Gastrocnemius medialis (tissue), 4 donors: ENCODE measurements at regions not wholly inside any gene's neighbourhood (a gene's known extent, or its start where the extent isn't known, plus 50 kb on each side); places are given as distances from the start of the nearest gene placed in this dataset.
A peak's percentile ranks its signal among the peaks of the same experiment; 100 is the strongest.

Source experiments
- ATAC-seq, 2 donors: fragments of 150-250 bp; one replicate each; pipeline ENCODE4 v1.9.1; 2016
- DNase-seq, 2 donors: peaks; one replicate each; pipeline ENCODE4 v3.0.0-alpha.2; 2019
- H3K27ac ChIP-seq, 4 donors: fragments of 200-600 bp; sonication (generic); 1 replicate in 1 of 4; 2 replicates in 3 of 4; pipeline ENCODE4 v1.5.1; 2016 to 2018; ENCODE audit warnings: mild to moderate bottlenecking in 2 of 4, moderate library complexity in 1 of 4
- H3K27me3 ChIP-seq, 3 donors: fragments of 200-600 bp; sonication (generic) in 2 of 3; 1 replicate in 1 of 3; 2 replicates in 2 of 3; pipeline versions ENCODE4 v1.5.1 to v1.6.0; 2016 to 2019; ENCODE audit warnings: mild to moderate bottlenecking in 1 of 3, moderate library complexity in 1 of 3
- H3K36me3 ChIP-seq, 2 donors: fragments of 200-600 bp; sonication (generic) in 1 of 2; one replicate each; pipeline ENCODE4 v1.5.1; 2017 to 2018
- H3K4me1 ChIP-seq, 2 donors: fragments of 200-600 bp; sonication (generic) in 1 of 2; one replicate each; pipeline ENCODE4 v1.5.1; 2016 to 2017; ENCODE audit warnings: mild to moderate bottlenecking in 2 of 2
- H3K4me3 ChIP-seq, 4 donors: fragments of 200-600 bp; sonication (generic) in 3 of 4; 1 replicate in 1 of 4; 2 replicates in 3 of 4; pipeline ENCODE4 v1.5.1; 2016 to 2019; ENCODE audit warnings: mild to moderate bottlenecking in 2 of 4
- H3K9me3 ChIP-seq, 3 donors: fragments of 200-600 bp; sonication (generic) in 2 of 3; 1 replicate in 1 of 3; 2 replicates in 2 of 3; pipeline ENCODE4 v1.5.1; 2016 to 2019
- CTCF ChIP-seq, 5 experiments: fragments of 450-650 bp in 3 of 5; fragments of 200-600 bp in 2 of 5; sonication (generic) in 2 of 5; IDR thresholded peaks in 4 of 5; conservative IDR thresholded peaks in 1 of 5; 1 replicate in 4 of 5; 2 replicates in 1 of 5; pipeline ENCODE4 v1.5.1; 2016 to 2019; ENCODE audit warnings: antibody characterized with exemption in 5 of 5, mild to moderate bottlenecking in 3 of 5, moderate library complexity in 3 of 5
- POLR2A ChIP-seq, 2 donors: fragments of 450-650 bp; IDR thresholded peaks; one replicate each; pipeline ENCODE4 v1.6.1; 2017; ENCODE audit warnings: antibody characterized with exemption in 2 of 2, mild to moderate bottlenecking in 2 of 2, moderate library complexity in 2 of 2
- in situ Hi-C, 4 donors: fragments of 200-750 bp; cut with MboI; loops; one replicate each; pipeline versions ENCODE4 v1.15.0 to v1.8.0; 2017; ENCODE audit warnings: low sequenced_read_pairs in 4 of 4
- intact Hi-C: fragments of 100-400 bp; cut with DNase I; formaldehyde crosslinking; loops from one replicate; pipeline ENCODE4 v1.15.1; 2023; ENCODE audit warnings: low total_unique reads

- ATAC-seq = no peak
- no peaks in the 10 kb centered on the region for H3K9me3 ChIP-seq
- intact Hi-C loops = no loop called here
- no peaks in the 10 kb centered on the region for H3K4me1 ChIP-seq
- TF ChIP-seq POLR2A (IDR thresholded peaks at IDR 0.05) (no peak), CTCF (IDR thresholded peaks at IDR 0.05 in 4 of 5, conservative IDR thresholded peaks at IDR 0.05 in 1 of 5) (no peak)
- no peaks in the 10 kb centered on the region for H3K36me3 ChIP-seq
- H3K27ac ChIP-seq = no peak overlapping the region
- no peaks in the 10 kb centered on the region for H3K27me3 ChIP-seq
- in situ Hi-C loops = no loop called here
- H3K4me3 ChIP-seq = no peak overlapping the region
- DNase-seq = no peak
These were observed 300.2 kb upstream of the SYNCRIP start for GRCh38 chr6:85942844-85943243.

GRCh38 chr6:85936916-85937315 is 294.2 kb upstream of the SYNCRIP start:
- Histone ChIP-seq H3K36me3 (no peaks in the 10 kb centered on the region), H3K4me1 (no peaks in the 10 kb centered on the region), H3K9me3 (no peaks in the 10 kb centered on the region), H3K4me3 (no peak overlapping the region), H3K27me3 (no peaks in the 10 kb centered on the region), H3K27ac (no peak overlapping the region)
- in situ Hi-C loops = no loop called here
- ATAC-seq (no peak), DNase-seq (no peak)
- intact Hi-C loops = no loop called here
- no peak for TF ChIP-seq POLR2A (IDR thresholded peaks at IDR 0.05)

- in situ Hi-C loops (loop anchor here in 1 of 4 donors (25.0 kb wide), 1 partner anchor 111 kb away; no protein-coding TSS in a partner anchor), intact Hi-C loops (no loop called here)
- H3K27ac ChIP-seq = no peak overlapping the region
- DNase-seq = no peak
- peak; percentile 49 to 65 for ATAC-seq
- no peaks in the 10 kb centered on the region for H3K9me3 ChIP-seq
- H3K4me3 ChIP-seq = no peak overlapping the region
- TF ChIP-seq POLR2A (IDR thresholded peaks at IDR 0.05) = no peak
- peak in 3 of 5 experiments; percentile 28 to 51 (median 46) for TF ChIP-seq CTCF (IDR thresholded peaks at IDR 0.05 in 4 of 5, conservative IDR thresholded peaks at IDR 0.05 in 1 of 5)
- H3K27me3 ChIP-seq = no peaks in the 10 kb centered on the region
- no peaks in the 10 kb centered on the region for H3K4me1 ChIP-seq
- no peaks in the 10 kb centered on the region for H3K36me3 ChIP-seq
These were observed 280.3 kb upstream of the SYNCRIP start for GRCh38 chr6:85923013-85923430.

- no peak overlapping the region for H3K4me3 ChIP-seq
- in situ Hi-C loops (loop anchor here in 1 of 4 donors (25.0 kb wide), 1 partner anchor 108 kb away; no protein-coding TSS in a partner anchor), intact Hi-C loops (no loop called here)
- no peaks in the 10 kb centered on the region for H3K4me1 ChIP-seq
- no peaks in the 10 kb centered on the region for H3K9me3 ChIP-seq
- H3K36me3 ChIP-seq = no peaks in the 10 kb centered on the region
- no peaks in the 10 kb centered on the region for H3K27me3 ChIP-seq
- no peak for ATAC-seq
- DNase-seq = no peak
- H3K27ac ChIP-seq = no peak overlapping the region
- TF ChIP-seq CTCF (IDR thresholded peaks at IDR 0.05 in 4 of 5, conservative IDR thresholded peaks at IDR 0.05 in 1 of 5) (no peak), POLR2A (IDR thresholded peaks at IDR 0.05) (no peak)
These were observed 278.1 kb upstream of the SYNCRIP start for GRCh38 chr6:85920782-85921181.

GRCh38 chr6:85917522-85917921 is 274.8 kb upstream of the SYNCRIP start:
- DNase-seq = no peak
- H3K36me3 ChIP-seq = no peaks in the 10 kb centered on the region
- no peaks in the 10 kb centered on the region for H3K9me3 ChIP-seq
- H3K27me3 ChIP-seq = no peaks in the 10 kb centered on the region
- no peaks in the 10 kb centered on the region for H3K4me1 ChIP-seq
- no peak for ATAC-seq
- in situ Hi-C loops = loop anchor here in 1 of 4 donors (10.0 to 25.0 kb wide), 2 partner anchors 105 to 257 kb away; no protein-coding TSS in a partner anchor
- no peak overlapping the region for H3K27ac ChIP-seq
- H3K4me3 ChIP-seq = no peak overlapping the region
- intact Hi-C loops = no loop called here
- no peak for TF ChIP-seq CTCF (IDR thresholded peaks at IDR 0.05 in 4 of 5, conservative IDR thresholded peaks at IDR 0.05 in 1 of 5)
- no peak for TF ChIP-seq POLR2A (IDR thresholded peaks at IDR 0.05)
